H1 (cell line): ENCODE measurements at regions not wholly inside any gene's neighbourhood (a gene's known extent, or its start where the extent isn't known, plus 50 kb on each side); places are given as distances from the start of the nearest gene placed in this dataset.

ENCODE experiments used
- CTCF ChIA-PET: fragments of 300-600 bp; sonication (Branson Sonifier 250); formaldehyde crosslinking; loops from one replicate; lab custom pipeline; 2021; ENCODE audit not compliant: partially characterized antibody; lab: Charles Lee
- POLR2A ChIA-PET: fragments of 300-600 bp; sonication (Branson Sonifier 250); formaldehyde crosslinking; loops from one replicate; lab custom pipeline; 2021; ENCODE audit warnings: inconsistent platforms; ENCODE audit not compliant: partially characterized antibody; lab: Charles Lee
- DNase-seq, 2 experiments: peaks; one replicate each; pipeline versions ENCODE4 v3.0.0 to v3.0.0-alpha.2; 2010 to 2022; ENCODE audit warnings: low spot score in 2 of 2, low read depth in 1 of 2, mixed read lengths in 1 of 2
- FAIRE-seq: peaks from 2 replicates; lab custom pipeline; 2011; peaks lifted over from hg19 to GRCh38; lab: Jason Lieb, UNC
- H2AFZ ChIP-seq: 2 replicates; pipeline ENCODE4 v1.8.1; 2012; ENCODE audit warnings: low read length, inconsistent platforms
- H2AK5ac ChIP-seq: 2 replicates; pipeline ENCODE4 v1.6.1; 2013; ENCODE audit warnings: low read depth, low read length
- H2BK120ac ChIP-seq: replicated peaks from 2 replicates; pipeline ENCODE3; 2013; ENCODE audit warnings: low read depth, low read length, inconsistent platforms
- H2BK12ac ChIP-seq: 2 replicates; pipeline ENCODE4 v1.6.1; 2013; ENCODE audit warnings: low read depth, low read length
- H2BK15ac ChIP-seq: 2 replicates; pipeline ENCODE4 v1.6.1; 2013; ENCODE audit warnings: low read length
- H2BK20ac ChIP-seq: 2 replicates; pipeline ENCODE4 v1.6.1; 2013; ENCODE audit warnings: low read length
- H2BK5ac ChIP-seq: 2 replicates; pipeline ENCODE4 v1.6.1; 2013; ENCODE audit warnings: low read depth, low read length
- H3K14ac ChIP-seq: 2 replicates; pipeline ENCODE4 v1.6.1; 2013; ENCODE audit warnings: inconsistent platforms; ENCODE audit not compliant: insufficient read length
- H3K18ac ChIP-seq: 2 replicates; pipeline ENCODE4 v1.6.1; 2013; ENCODE audit warnings: low read length; ENCODE audit errors: extremely low read depth
- H3K23ac ChIP-seq: 2 replicates; pipeline ENCODE4 v1.6.1; 2013; ENCODE audit warnings: inconsistent platforms; ENCODE audit not compliant: insufficient read length
- H3K23me2 ChIP-seq: 2 replicates; pipeline ENCODE4 v1.6.1; 2013; ENCODE audit warnings: low read depth, low read length
- H3K27ac ChIP-seq: 2 replicates; pipeline ENCODE4 v1.6.1; 2011; ENCODE audit warnings: low read depth, low read length, inconsistent platforms
- H3K27me3 ChIP-seq, 4 experiments: replicated peaks in 1 of 4; 1 replicate in 1 of 4; 2 replicates in 3 of 4; pipeline versions ENCODE4 v1.6.1 to v1.8.1; 2011 to 2013; ENCODE audit warnings: low read length in 3 of 4, mild to moderate bottlenecking in 3 of 4, inconsistent platforms in 2 of 4, mixed read lengths in 2 of 4, moderate library complexity in 1 of 4; ENCODE audit not compliant: control insufficient read depth in 3 of 4, insufficient read depth in 3 of 4; ENCODE audit errors: extremely low read depth in 1 of 4
- H3K36me3 ChIP-seq, 4 experiments: 2 replicates each; pipeline versions ENCODE4 v1.6.1 to v1.8.1; 2011 to 2013; ENCODE audit warnings: mild to moderate bottlenecking in 4 of 4, low read length in 3 of 4, moderate library complexity in 2 of 4, control low read depth in 1 of 4, inconsistent platforms in 1 of 4; ENCODE audit not compliant: insufficient read depth in 4 of 4, control insufficient read depth in 2 of 4
- H3K4ac ChIP-seq: replicated peaks from 2 replicates; pipeline ENCODE3; 2013; ENCODE audit warnings: low read length, low read depth, mixed read lengths, inconsistent platforms; ENCODE audit not compliant: insufficient read length
- H3K4me1 ChIP-seq, 4 experiments: replicated peaks in 1 of 4; 1 replicate in 1 of 4; 2 replicates in 3 of 4; pipeline versions ENCODE4 v1.6.1 to v1.8.1; 2011 to 2013; ENCODE audit warnings: low read length in 3 of 4, inconsistent platforms in 2 of 4, mixed read lengths in 1 of 4; ENCODE audit not compliant: insufficient read depth in 4 of 4, control insufficient read depth in 3 of 4
- H3K4me2 ChIP-seq, 2 experiments: 2 replicates each; pipeline versions ENCODE4 v1.6.1 to v1.8.1; 2011 to 2013; ENCODE audit warnings: low read depth in 2 of 2, low read length in 2 of 2, control low read depth in 1 of 2, inconsistent platforms in 1 of 2, mild to moderate bottlenecking in 1 of 2; ENCODE audit not compliant: insufficient read depth in 1 of 2
- H3K4me3 ChIP-seq, 4 experiments: fragments of 200-600, 300-600 bp in 1 of 4; sonication (generic), shearing (Covaris generic), sonication (Bioruptor Twin) in 1 of 4; 2 replicates each; pipeline versions ENCODE4 v1.5.1 to v1.8.1; 2011 to 2016; ENCODE audit warnings: low read length in 4 of 4, low read depth in 3 of 4, control low read depth in 2 of 4, inconsistent platforms in 2 of 4, mild to moderate bottlenecking in 2 of 4, mixed read lengths in 1 of 4, moderate library complexity in 1 of 4; ENCODE audit not compliant: insufficient read depth in 2 of 4; ENCODE audit errors: extremely low read depth in 1 of 4
- H3K56ac ChIP-seq: replicated peaks from 2 replicates; pipeline ENCODE3; 2013; ENCODE audit warnings: low read depth, mild to moderate bottlenecking, mixed read lengths, low read length, inconsistent platforms; ENCODE audit not compliant: insufficient read length
- H3K79me1 ChIP-seq: 2 replicates; pipeline ENCODE4 v1.6.1; 2013; ENCODE audit warnings: low read depth, low read length, control low read depth
- H3K79me2 ChIP-seq, 2 experiments: 2 replicates each; pipeline versions ENCODE4 v1.6.1 to v1.8.1; 2012 to 2013; ENCODE audit warnings: low read length in 2 of 2, mild to moderate bottlenecking in 2 of 2, inconsistent platforms in 1 of 2; ENCODE audit not compliant: insufficient read depth in 2 of 2, control insufficient read depth in 1 of 2
- H3K9ac ChIP-seq, 4 experiments: replicated peaks in 1 of 4; 1 replicate in 1 of 4; 2 replicates in 3 of 4; pipeline versions ENCODE4 v1.6.1 to v1.8.1; 2011 to 2013; ENCODE audit warnings: low read depth in 3 of 4, low read length in 3 of 4, control low read depth in 2 of 4, mild to moderate bottlenecking in 2 of 4, moderate library complexity in 2 of 4, inconsistent platforms in 1 of 4; ENCODE audit errors: extremely low read depth in 1 of 4
- H3K9me3 ChIP-seq, 2 experiments: 2 replicates each; pipeline versions ENCODE4 v1.6.1 to v1.8.1; 2012 to 2013; ENCODE audit warnings: mild to moderate bottlenecking in 2 of 2, moderate library complexity in 2 of 2, control low read depth in 1 of 2, inconsistent platforms in 1 of 2, low read depth in 1 of 2, low read length in 1 of 2, mixed read lengths in 1 of 2; ENCODE audit not compliant: insufficient read depth in 2 of 2
- H4K20me1 ChIP-seq, 2 experiments: replicated peaks in 1 of 2; 2 replicates each; pipeline versions ENCODE3 to v1.8.1; 2011 to 2013; ENCODE audit warnings: inconsistent platforms in 2 of 2, low read length in 2 of 2, mild to moderate bottlenecking in 1 of 2; ENCODE audit not compliant: insufficient read depth in 2 of 2, control insufficient read depth in 1 of 2
- H4K5ac ChIP-seq: 2 replicates; pipeline ENCODE4 v1.6.1; 2013; ENCODE audit warnings: low read length, low read depth, mixed read lengths, inconsistent platforms; ENCODE audit not compliant: insufficient read length
- H4K8ac ChIP-seq: 2 replicates; pipeline ENCODE4 v1.8.0; 2013; ENCODE audit warnings: mild to moderate bottlenecking, moderate library complexity, low read length, inconsistent platforms; ENCODE audit not compliant: insufficient read depth; ENCODE audit errors: extremely low read depth
- H4K91ac ChIP-seq: replicated peaks from 2 replicates; pipeline ENCODE3; 2013; ENCODE audit warnings: low read length, mixed read lengths, inconsistent platforms; ENCODE audit not compliant: insufficient read length
- BCL11A ChIP-seq, 2 experiments: IDR thresholded peaks; one replicate each; pipeline ENCODE4 v1.6.1; 2011; ENCODE audit warnings: low read depth in 2 of 2, low read length in 2 of 2, mild to moderate bottlenecking in 2 of 2
- GTF2F1 ChIP-seq: IDR thresholded peaks from 2 replicates; pipeline ENCODE4 v1.6.1; 2012; ENCODE audit warnings: low read depth, low read length, improper control_type of control experiment, borderline replicate concordance
- HDAC2 ChIP-seq, 2 experiments: fragments of 300-600 bp in 1 of 2; sonication (generic) in 1 of 2; IDR thresholded peaks; 2 replicates each; pipeline ENCODE4 v1.6.1; 2011 to 2012; ENCODE audit warnings: low read depth in 2 of 2, low read length in 2 of 2, mild to moderate bottlenecking in 2 of 2, moderate library complexity in 2 of 2, borderline replicate concordance in 1 of 2, inconsistent platforms in 1 of 2
- NRF1 ChIP-seq: IDR thresholded peaks from 2 replicates; pipeline ENCODE4 v1.6.1; 2011; ENCODE audit warnings: mild to moderate bottlenecking, low read depth, low read length, improper control_type of control experiment
- RXRA ChIP-seq: IDR thresholded peaks from 2 replicates; pipeline ENCODE4 v1.6.1; 2011; ENCODE audit warnings: low read depth, mild to moderate bottlenecking, low read length, moderate library complexity; ENCODE audit not compliant: insufficient read depth
- SP1 ChIP-seq: IDR thresholded peaks from 2 replicates; pipeline ENCODE4 v1.6.1; 2011; ENCODE audit warnings: low read depth, low read length
- SP2 ChIP-seq: IDR thresholded peaks from 2 replicates; pipeline ENCODE4 v1.6.1; 2012; ENCODE audit warnings: mild to moderate bottlenecking, low read length, inconsistent platforms
- SUZ12 ChIP-seq: fragments of 200-600 bp; sonication (generic); IDR thresholded peaks from 2 replicates; pipeline ENCODE4 v1.6.1; 2012; ENCODE audit warnings: mild to moderate bottlenecking, inconsistent platforms, low read length, moderate library complexity, mixed read lengths
- WGBS, 2 experiments: shearing (Covaris generic) in 1 of 2; methylation state at CpG; one replicate each; pipeline versions ENCODE4 v1.1.6 to v1.1.7; 2013 to 2015; ENCODE audit warnings: low lambda C conversion rate in 2 of 2, mixed read lengths in 2 of 2, inconsistent platforms in 1 of 2, low coverage in 1 of 2, missing lambda C conversion rate in 1 of 2; ENCODE audit not compliant: insufficient replicate concordance in 2 of 2, insufficient coverage in 1 of 2, insufficient read length in 1 of 2; ENCODE audit errors: extremely low coverage in 1 of 2, missing lambda C conversion rate in 1 of 2; 5-methylcytosine and 5-hydroxymethylcytosine counted together
- TF ChIP-seq, protein P1 (sequence below): IDR thresholded peaks from 2 replicates; pipeline ENCODE4 v1.6.1; 2011; ENCODE audit warnings: low read length, improper control_type of control experiment
- TF ChIP-seq, protein P2 (sequence below): IDR thresholded peaks from 2 replicates; pipeline ENCODE4 v1.6.1; 2011; ENCODE audit warnings: low read depth, mild to moderate bottlenecking, low read length; ENCODE audit not compliant: insufficient read depth

DNA sequence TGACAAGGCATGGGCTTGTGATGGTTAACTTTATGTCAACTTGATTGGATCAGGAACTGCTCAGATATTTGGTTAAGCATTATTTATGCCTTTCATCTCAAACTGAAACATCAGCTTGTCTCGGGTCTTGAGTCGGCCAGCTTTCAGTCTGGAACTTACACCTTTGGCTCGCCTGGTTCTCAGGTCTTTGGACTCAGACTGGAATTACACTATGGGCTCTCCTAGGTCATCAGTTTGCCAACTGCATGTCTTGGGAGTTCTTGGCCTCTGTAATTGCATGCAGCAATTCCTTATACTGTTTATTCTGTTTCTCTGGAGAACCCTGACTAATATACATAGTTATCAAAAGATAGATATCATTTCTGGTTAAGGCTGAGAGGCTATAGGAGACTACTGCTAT, 653.7 kb downstream of the ADGRL2 start:
- Histone ChIP-seq H2BK12ac (no peak overlapping the region), H3K4me1 (no peaks in the 10 kb centered on the region), H2BK120ac (no peak overlapping the region), H2BK15ac (no peak overlapping the region), H3K4me3 (no peak overlapping the region), H3K18ac (no peak overlapping the region), H3K79me1 (no peaks in the 10 kb centered on the region), H3K9me3 (peaks cover 3 to 6% of the 10 kb centered on the region in 2 experiments; a peak in 3 of 4 replicates), H3K27ac (no peak overlapping the region), H3K23me2 (no peaks in the 10 kb centered on the region), H3K36me3 (no peaks in the 10 kb centered on the region), H4K20me1 (no peaks in the 10 kb centered on the region), H2BK20ac (no peak overlapping the region), H2AK5ac (no peak overlapping the region), H3K79me2 (no peaks in the 10 kb centered on the region), H3K56ac (no peak overlapping the region), H2AFZ (no peak overlapping the region), H3K4me2 (no peak overlapping the region), H2BK5ac (no peak overlapping the region), H3K4ac (no peak overlapping the region), H4K5ac (no peak overlapping the region), H3K14ac (no peak overlapping the region), H3K9ac (no peak overlapping the region), H4K8ac (no peak overlapping the region), H3K27me3 (no peaks in the 10 kb centered on the region), H3K23ac (no peak overlapping the region), H4K91ac (no peak overlapping the region)
- ChIA-PET CTCF (no interaction called here), POLR2A (no interaction called here)
- FAIRE-seq (no peak), DNase-seq (no peak)
- 89% methylated on average over 3 of the region's 3 CpGs; no CpG with 5 or more reads in 1 of the 2 experiments for WGBS, 2 experiments
- TF ChIP-seq, protein P1, sequence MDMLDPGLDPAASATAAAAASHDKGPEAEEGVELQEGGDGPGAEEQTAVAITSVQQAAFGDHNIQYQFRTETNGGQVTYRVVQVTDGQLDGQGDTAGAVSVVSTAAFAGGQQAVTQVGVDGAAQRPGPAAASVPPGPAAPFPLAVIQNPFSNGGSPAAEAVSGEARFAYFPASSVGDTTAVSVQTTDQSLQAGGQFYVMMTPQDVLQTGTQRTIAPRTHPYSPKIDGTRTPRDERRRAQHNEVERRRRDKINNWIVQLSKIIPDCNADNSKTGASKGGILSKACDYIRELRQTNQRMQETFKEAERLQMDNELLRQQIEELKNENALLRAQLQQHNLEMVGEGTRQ: no peak
- TF ChIP-seq GTF2F1 (no peak), BCL11A (IDR thresholded peaks at IDR 0.05; ENCODE audit: low read depth in 2 of 2, low read length in 2 of 2) (no peak), SP2 (no peak), SP1 (no peak), NRF1 (no peak), HDAC2 (IDR thresholded peaks at IDR 0.05; ENCODE audit: borderline replicate concordance in 1 of 2, low read depth in 2 of 2, low read length in 2 of 2) (no peak), RXRA (no peak), SUZ12 (no peak)
- TF ChIP-seq, protein P2, sequence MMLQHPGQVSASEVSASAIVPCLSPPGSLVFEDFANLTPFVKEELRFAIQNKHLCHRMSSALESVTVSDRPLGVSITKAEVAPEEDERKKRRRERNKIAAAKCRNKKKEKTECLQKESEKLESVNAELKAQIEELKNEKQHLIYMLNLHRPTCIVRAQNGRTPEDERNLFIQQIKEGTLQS: no peak
